ENCODE measurements at regions not wholly inside any gene's neighbourhood (a gene's known extent, or its start where the extent isn't known, plus 50 kb on each side); places are given as distances from the start of the nearest gene placed in this dataset.

DNA sequence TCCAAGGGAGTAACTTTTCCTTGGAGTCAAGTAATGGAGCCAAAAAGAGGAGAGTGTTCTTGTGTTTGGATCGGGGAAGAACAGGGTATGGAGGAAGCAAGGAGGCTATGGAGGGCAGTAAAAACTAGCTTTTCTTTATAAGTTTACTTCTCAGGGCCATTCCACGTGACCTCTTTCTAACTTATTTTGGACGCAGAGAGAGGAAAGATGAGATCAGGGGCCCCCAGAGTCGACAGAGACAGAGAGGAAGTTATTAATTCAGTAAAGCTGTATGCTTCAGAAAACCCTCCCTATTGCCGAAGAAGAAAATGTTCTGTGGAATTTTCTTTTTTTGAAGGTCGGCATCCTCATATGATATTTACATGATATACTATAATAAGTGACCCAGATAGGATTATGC, 233.8 kb upstream of the MPDZ start:
- Histone ChIP-seq H3K4me1 (ENCODE audit: low read depth) (peaks cover 3% of the 10 kb centered on the region), H3K36me3 (no peaks in the 10 kb centered on the region), H3K27ac (no peak overlapping the region), H3K4me3 (no peak overlapping the region), H3K27me3 (no peaks in the 10 kb centered on the region), H3K9me3 (ENCODE audit: low read depth) (no peaks in the 10 kb centered on the region)
- peak in 1 of 2 donors; percentile 30 for DNase-seq (ENCODE audit: low read depth in 1 of 2, low spot score in 1 of 2)
- TF ChIP-seq, protein P1, sequence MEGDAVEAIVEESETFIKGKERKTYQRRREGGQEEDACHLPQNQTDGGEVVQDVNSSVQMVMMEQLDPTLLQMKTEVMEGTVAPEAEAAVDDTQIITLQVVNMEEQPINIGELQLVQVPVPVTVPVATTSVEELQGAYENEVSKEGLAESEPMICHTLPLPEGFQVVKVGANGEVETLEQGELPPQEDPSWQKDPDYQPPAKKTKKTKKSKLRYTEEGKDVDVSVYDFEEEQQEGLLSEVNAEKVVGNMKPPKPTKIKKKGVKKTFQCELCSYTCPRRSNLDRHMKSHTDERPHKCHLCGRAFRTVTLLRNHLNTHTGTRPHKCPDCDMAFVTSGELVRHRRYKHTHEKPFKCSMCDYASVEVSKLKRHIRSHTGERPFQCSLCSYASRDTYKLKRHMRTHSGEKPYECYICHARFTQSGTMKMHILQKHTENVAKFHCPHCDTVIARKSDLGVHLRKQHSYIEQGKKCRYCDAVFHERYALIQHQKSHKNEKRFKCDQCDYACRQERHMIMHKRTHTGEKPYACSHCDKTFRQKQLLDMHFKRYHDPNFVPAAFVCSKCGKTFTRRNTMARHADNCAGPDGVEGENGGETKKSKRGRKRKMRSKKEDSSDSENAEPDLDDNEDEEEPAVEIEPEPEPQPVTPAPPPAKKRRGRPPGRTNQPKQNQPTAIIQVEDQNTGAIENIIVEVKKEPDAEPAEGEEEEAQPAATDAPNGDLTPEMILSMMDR (IDR thresholded peaks at IDR 0.05; ENCODE audit: low read depth, low read length), result no peak

DNA sequence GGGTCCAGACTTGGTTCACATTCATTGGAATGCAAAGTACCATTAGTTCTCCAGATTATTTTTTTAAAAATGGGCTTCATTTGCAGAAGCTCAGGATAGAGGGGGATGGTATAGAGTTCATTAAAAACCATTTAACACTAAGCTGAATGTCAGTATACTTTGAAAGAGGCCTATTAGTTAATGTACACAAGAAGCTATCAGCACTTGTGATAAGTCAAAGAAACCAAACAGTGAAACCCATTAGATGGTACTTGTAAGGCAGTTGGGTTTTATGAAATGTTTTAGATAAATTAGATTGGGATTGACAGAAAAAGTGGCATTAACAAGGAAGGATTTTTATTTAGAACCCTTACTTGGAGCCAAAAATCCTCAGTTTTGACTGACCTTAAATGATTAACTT, 229.2 kb upstream of the MPDZ start:
- no peaks in the 10 kb centered on the region for H3K36me3 ChIP-seq
- H3K9me3 ChIP-seq (ENCODE audit: low read depth), result no peaks in the 10 kb centered on the region
- TF ChIP-seq, protein P1 (IDR thresholded peaks at IDR 0.05; ENCODE audit: low read depth, low read length), result no peak
- no peaks in the 10 kb centered on the region for H3K27me3 ChIP-seq
- H3K4me3 ChIP-seq, result no peak overlapping the region
- peaks cover 3% of the 10 kb centered on the region for H3K4me1 ChIP-seq (ENCODE audit: low read depth)
- no peak overlapping the region for H3K27ac ChIP-seq
- no peak for DNase-seq (ENCODE audit: low read depth in 1 of 2, low spot score in 1 of 2)

DNA sequence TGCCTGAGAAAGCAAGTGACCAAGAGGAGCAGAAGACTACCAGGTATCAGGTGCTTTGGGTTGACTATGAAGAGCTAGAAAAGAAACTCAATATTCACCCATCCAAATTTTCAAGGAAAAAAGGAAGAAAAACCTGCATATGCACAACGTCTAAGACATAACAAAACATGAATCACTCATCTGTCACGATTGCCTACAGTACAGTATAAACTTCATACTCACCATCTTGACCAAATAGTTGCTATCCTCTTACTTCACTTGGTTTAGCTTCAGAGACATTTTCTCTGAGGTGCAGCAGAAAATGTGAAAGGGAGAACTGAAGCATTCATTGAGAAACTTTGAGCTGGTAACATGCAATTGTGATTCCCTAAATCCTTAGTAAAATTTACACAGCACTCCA, 228.6 kb upstream of the MPDZ start:
- TF ChIP-seq, protein P1 (IDR thresholded peaks at IDR 0.05; ENCODE audit: low read depth, low read length), result no peak
- H3K4me3 ChIP-seq, result no peak overlapping the region
- H3K27ac ChIP-seq, result no peak overlapping the region
- no peaks in the 10 kb centered on the region for H3K27me3 ChIP-seq
- no peaks in the 10 kb centered on the region for H3K9me3 ChIP-seq (ENCODE audit: low read depth)
- DNase-seq (ENCODE audit: low read depth in 1 of 2, low spot score in 1 of 2), result no peak
- H3K36me3 ChIP-seq, result no peaks in the 10 kb centered on the region
- no peaks in the 10 kb centered on the region for H3K4me1 ChIP-seq (ENCODE audit: low read depth)

DNA sequence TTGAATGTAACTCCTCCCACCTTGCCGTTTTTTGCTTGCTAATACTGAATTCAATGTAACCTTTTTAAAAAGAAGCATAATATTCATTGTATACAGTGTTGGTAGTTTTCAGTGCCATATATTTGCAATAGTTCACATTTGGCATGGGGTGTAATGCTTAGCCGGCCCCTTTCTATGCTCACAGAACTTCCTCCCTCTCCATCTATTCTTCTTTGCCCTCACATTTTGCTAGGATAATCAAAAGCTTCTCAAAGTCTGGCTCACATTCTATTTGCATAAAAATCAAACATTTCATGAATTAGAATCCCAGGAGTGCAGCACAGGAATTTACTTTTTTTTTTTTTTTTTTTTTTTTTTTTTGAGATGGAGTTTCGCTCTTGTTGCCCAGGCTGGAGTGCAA, 226.3 kb upstream of the MPDZ start:
- Histone ChIP-seq H3K27ac (no peak overlapping the region), H3K4me3 (no peak overlapping the region), H3K27me3 (no peaks in the 10 kb centered on the region), H3K4me1 (ENCODE audit: low read depth) (no peaks in the 10 kb centered on the region), H3K36me3 (no peaks in the 10 kb centered on the region), H3K9me3 (ENCODE audit: low read depth) (no peaks in the 10 kb centered on the region)
- TF ChIP-seq, protein P1 (IDR thresholded peaks at IDR 0.05; ENCODE audit: low read depth, low read length), result no peak
- DNase-seq (ENCODE audit: low read depth in 1 of 2, low spot score in 1 of 2), result no peak

DNA sequence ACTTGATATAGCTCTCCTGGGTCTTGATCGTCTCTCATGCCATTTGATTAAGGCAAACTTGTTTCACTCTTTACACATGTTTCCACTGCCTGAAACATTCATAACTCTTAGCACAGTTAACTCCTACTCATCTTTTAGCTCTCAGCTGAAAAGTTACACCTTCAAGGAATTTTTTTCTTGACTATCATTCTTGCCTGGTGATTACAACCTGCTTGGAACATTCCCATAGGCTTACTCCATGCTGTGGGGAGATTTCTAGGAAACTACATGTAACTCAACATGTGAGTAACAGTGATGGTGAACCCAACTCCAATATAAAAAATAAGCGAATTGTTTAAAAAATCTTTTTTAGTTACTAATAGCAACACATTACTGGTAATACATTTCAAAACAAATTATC, 224.1 kb upstream of the MPDZ start:
- no peak overlapping the region for H3K4me3 ChIP-seq

More for the DNA sequence above, 224.1 kb upstream of the MPDZ start:
- H3K4me1 ChIP-seq (ENCODE audit: low read depth), result no peaks in the 10 kb centered on the region
- no peak for DNase-seq (ENCODE audit: low read depth in 1 of 2, low spot score in 1 of 2)
- no peaks in the 10 kb centered on the region for H3K27me3 ChIP-seq
- no peaks in the 10 kb centered on the region for H3K9me3 ChIP-seq (ENCODE audit: low read depth)
- H3K27ac ChIP-seq, result no peak overlapping the region
- TF ChIP-seq, protein P1 (IDR thresholded peaks at IDR 0.05; ENCODE audit: low read depth, low read length), result no peak
- H3K36me3 ChIP-seq, result no peaks in the 10 kb centered on the region
